ENCODE measurements at regions not wholly inside any gene's neighbourhood (a gene's known extent, or its start where the extent isn't known, plus 50 kb on each side); places are given as distances from the start of the nearest gene placed in this dataset.

GRCh38 chr22:49525360-49525759, 302.3 kb downstream of the BRD1 start:
- H3K27ac ChIP-seq (replicated peaks) = no peak overlapping the region
- no peak overlapping the region for H3K4me3 ChIP-seq (replicated peaks; ENCODE audit: insufficient read depth, low read length)
- TF ChIP-seq POLR2AphosphoS5 (IDR thresholded peaks at IDR 0.05; ENCODE audit: low read depth) (no peak), CTCF (IDR thresholded peaks at IDR 0.05; ENCODE audit: insufficient read depth, low read length) (no peak), SPI1 (IDR thresholded peaks at IDR 0.05; ENCODE audit: borderline replicate concordance, low read depth) (no peak), REST (IDR thresholded peaks at IDR 0.05; ENCODE audit: insufficient replicate concordance, low read depth) (no peak), GABPA (IDR thresholded peaks at IDR 0.05; ENCODE audit: low read depth) (no peak)
- H3K27me3 ChIP-seq (ENCODE audit: insufficient read depth, poor library complexity, severe bottlenecking) = no peaks in the 10 kb centered on the region
- DNase-seq (ENCODE audit: low read depth in 1 of 2, low spot score in 1 of 2) = no peak

GRCh38 chr22:49524362-49524761, 303.3 kb downstream of the BRD1 start:
- Histone ChIP-seq H3K4me3 (replicated peaks; ENCODE audit: insufficient read depth, low read length) (no peak overlapping the region), H3K27ac (replicated peaks) (no peak overlapping the region), H3K27me3 (ENCODE audit: insufficient read depth, poor library complexity, severe bottlenecking) (no peaks in the 10 kb centered on the region)
- DNase-seq (ENCODE audit: low read depth in 1 of 2, low spot score in 1 of 2) = peak in 1 of 2 experiments; percentile 38
- TF ChIP-seq GABPA (IDR thresholded peaks at IDR 0.05; ENCODE audit: low read depth) (no peak), SPI1 (IDR thresholded peaks at IDR 0.05; ENCODE audit: borderline replicate concordance, low read depth) (peak; percentile 63; the same call in 1 of the 2 replicates), POLR2AphosphoS5 (IDR thresholded peaks at IDR 0.05; ENCODE audit: low read depth) (no peak), CTCF (IDR thresholded peaks at IDR 0.05; ENCODE audit: insufficient read depth, low read length) (no peak), REST (IDR thresholded peaks at IDR 0.05; ENCODE audit: insufficient replicate concordance, low read depth) (no peak)

- DNase-seq (ENCODE audit: low read depth in 1 of 2, low spot score in 1 of 2) = no peak
- Histone ChIP-seq H3K27ac (replicated peaks) (no peak overlapping the region), H3K27me3 (ENCODE audit: insufficient read depth, poor library complexity, severe bottlenecking) (no peaks in the 10 kb centered on the region), H3K4me3 (replicated peaks; ENCODE audit: insufficient read depth, low read length) (no peak overlapping the region)
- TF ChIP-seq SPI1 (IDR thresholded peaks at IDR 0.05; ENCODE audit: borderline replicate concordance, low read depth) = no peak
- TF ChIP-seq CTCF (IDR thresholded peaks at IDR 0.05; ENCODE audit: insufficient read depth, low read length) = no peak
- no peak for TF ChIP-seq POLR2AphosphoS5 (IDR thresholded peaks at IDR 0.05; ENCODE audit: low read depth)
- no peak for TF ChIP-seq GABPA (IDR thresholded peaks at IDR 0.05; ENCODE audit: low read depth)
- no peak for TF ChIP-seq REST (IDR thresholded peaks at IDR 0.05; ENCODE audit: insufficient replicate concordance, low read depth)
Measured at GRCh38 chr22:49523374-49524008, 304.2 kb downstream of the BRD1 start.

Measured in HL-60 (cell line).